ENCODE measurements at regions not wholly inside any gene's neighbourhood (a gene's known extent, or its start where the extent isn't known, plus 50 kb on each side); places are given as distances from the start of the nearest gene placed in this dataset.

DNA sequence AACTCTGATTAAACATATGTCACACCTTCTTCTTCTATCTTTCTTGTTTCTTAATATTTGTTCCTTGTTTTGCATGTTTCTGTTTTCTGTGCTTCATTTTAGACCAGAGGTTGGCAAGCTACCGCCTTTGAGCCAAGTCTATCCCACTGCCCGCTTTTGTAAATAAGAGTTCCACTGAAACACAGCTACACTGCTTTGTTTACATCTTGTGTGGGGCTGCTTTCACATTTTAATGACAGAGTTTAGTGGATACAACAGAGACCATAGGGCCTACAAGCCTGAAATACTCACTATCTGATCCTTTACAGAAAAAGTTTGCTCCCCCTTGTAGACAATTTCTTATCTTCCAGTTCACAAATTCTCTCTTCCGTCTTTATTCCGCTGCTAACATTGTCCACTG, 109.4 kb upstream of the SPACA1 start:
- TF ChIP-seq POLR2AphosphoS5 (IDR thresholded peaks at IDR 0.05; ENCODE audit: borderline replicate concordance, low read depth, low read length): no peak
- no peak for TF ChIP-seq EZH2 (IDR thresholded peaks at IDR 0.05)

Data from SK-N-MC (cell line).